ENCODE measurements at regions not wholly inside any gene's neighbourhood (a gene's known extent, or its start where the extent isn't known, plus 50 kb on each side); places are given as distances from the start of the nearest gene placed in this dataset.

GRCh38 chr5:174338185-174339010 is 292.9 kb downstream of the NSG2 start:
- no peak for DNase-seq

GRCh38 chr5:174339130-174339529 is 293.6 kb downstream of the NSG2 start:
- DNase-seq = no peak

GRCh38 chr5:174340226-174340625 is 294.7 kb downstream of the NSG2 start:
- DNase-seq = no peak

- DNase-seq = no peak
Observed at GRCh38 chr5:174342696-174343095, 297.2 kb downstream of the NSG2 start.

- no peak for DNase-seq
Observed at GRCh38 chr5:174343826-174344225, 298.3 kb downstream of the NSG2 start.

GRCh38 chr5:174344335-174344734 is 298.8 kb downstream of the NSG2 start:
- no peak for DNase-seq

- no peak for DNase-seq
Observed at GRCh38 chr5:174347183-174347582, 301.7 kb downstream of the NSG2 start.

GRCh38 chr5:174348311-174348981 is 302.9 kb downstream of the NSG2 start:
- DNase-seq = no peak

GRCh38 chr5:174352681-174353080 is 307.2 kb downstream of the NSG2 start:
- no peak for DNase-seq

GRCh38 chr5:174354571-174354970 is 309.1 kb downstream of the NSG2 start:
- no peak for DNase-seq

GRCh38 chr5:174355208-174355612 is 309.7 kb downstream of the NSG2 start:
- no peak for DNase-seq

- no peak for DNase-seq
Observed at GRCh38 chr5:174355995-174356394, 310.5 kb downstream of the NSG2 start.

- no peak for DNase-seq
Observed at GRCh38 chr5:174356536-174356935, 311.0 kb downstream of the NSG2 start.

- no peak for DNase-seq
Observed at GRCh38 chr5:174358276-174358675, 312.8 kb downstream of the NSG2 start.

GRCh38 chr5:174359071-174359470 is 313.6 kb downstream of the NSG2 start:
- no peak for DNase-seq

- DNase-seq = no peak
Observed at GRCh38 chr5:174362514-174362913, 317.0 kb downstream of the NSG2 start.

- DNase-seq = no peak
Observed at GRCh38 chr5:174363934-174364333, 318.4 kb downstream of the NSG2 start.

- no peak for DNase-seq
Observed at GRCh38 chr5:174364676-174365075, 319.2 kb downstream of the NSG2 start.

GRCh38 chr5:174371600-174372094 is 326.1 kb downstream of the NSG2 start:
- DNase-seq = no peak

GRCh38 chr5:174374206-174374605 is 328.7 kb downstream of the NSG2 start:
- no peak for DNase-seq

GRCh38 chr5:174376056-174376455 is 330.6 kb downstream of the NSG2 start:
- DNase-seq = no peak

- no peak for DNase-seq
Observed at GRCh38 chr5:174376726-174377373, 331.3 kb downstream of the NSG2 start.

GRCh38 chr5:174378121-174378874 is 332.8 kb downstream of the NSG2 start:
- no peak for DNase-seq

Data from activated naive CD4-positive, alpha-beta T cell treated with anti-CD3 and anti-CD28 coated beads, Interleukin-2, amount 50 U/mL, for 16 hours (primary cell).